Loucy (cell line): ENCODE measurements at regions not wholly inside any gene's neighbourhood (a gene's known extent, or its start where the extent isn't known, plus 50 kb on each side); places are given as distances from the start of the nearest gene placed in this dataset.

Experiments used
- EZH2phosphoT487 ChIP-seq: fragments of 200-600 bp; IDR thresholded peaks from 2 replicates; pipeline ENCODE4 v1.6.1; 2018; ENCODE audit warnings: antibody characterized with exemption, mild to moderate bottlenecking, moderate library complexity, borderline replicate concordance
- TF ChIP-seq, protein P1 (sequence below): fragments of 200-600 bp; sonication (generic); conservative IDR thresholded peaks from 2 replicates; pipeline ENCODE4 v1.5.1; 2014; ENCODE audit warnings: mild to moderate bottlenecking, antibody characterized with exemption, low read length

GRCh38 chr20:17827759-17828559, 128.2 kb downstream of the BANF2 start:
- TF ChIP-seq, protein P1, sequence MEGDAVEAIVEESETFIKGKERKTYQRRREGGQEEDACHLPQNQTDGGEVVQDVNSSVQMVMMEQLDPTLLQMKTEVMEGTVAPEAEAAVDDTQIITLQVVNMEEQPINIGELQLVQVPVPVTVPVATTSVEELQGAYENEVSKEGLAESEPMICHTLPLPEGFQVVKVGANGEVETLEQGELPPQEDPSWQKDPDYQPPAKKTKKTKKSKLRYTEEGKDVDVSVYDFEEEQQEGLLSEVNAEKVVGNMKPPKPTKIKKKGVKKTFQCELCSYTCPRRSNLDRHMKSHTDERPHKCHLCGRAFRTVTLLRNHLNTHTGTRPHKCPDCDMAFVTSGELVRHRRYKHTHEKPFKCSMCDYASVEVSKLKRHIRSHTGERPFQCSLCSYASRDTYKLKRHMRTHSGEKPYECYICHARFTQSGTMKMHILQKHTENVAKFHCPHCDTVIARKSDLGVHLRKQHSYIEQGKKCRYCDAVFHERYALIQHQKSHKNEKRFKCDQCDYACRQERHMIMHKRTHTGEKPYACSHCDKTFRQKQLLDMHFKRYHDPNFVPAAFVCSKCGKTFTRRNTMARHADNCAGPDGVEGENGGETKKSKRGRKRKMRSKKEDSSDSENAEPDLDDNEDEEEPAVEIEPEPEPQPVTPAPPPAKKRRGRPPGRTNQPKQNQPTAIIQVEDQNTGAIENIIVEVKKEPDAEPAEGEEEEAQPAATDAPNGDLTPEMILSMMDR = no peak
- no peak for TF ChIP-seq EZH2phosphoT487
